H1 (cell line): ENCODE measurements at regions not wholly inside any gene's neighbourhood (a gene's known extent, or its start where the extent isn't known, plus 50 kb on each side); places are given as distances from the start of the nearest gene placed in this dataset.

Experiments
- TF ChIP-seq, protein P1 (sequence below): IDR thresholded peaks from 2 replicates; pipeline ENCODE4 v1.6.1; 2011; ENCODE audit warnings: low read depth, mild to moderate bottlenecking, low read length; ENCODE audit not compliant: insufficient read depth

DNA sequence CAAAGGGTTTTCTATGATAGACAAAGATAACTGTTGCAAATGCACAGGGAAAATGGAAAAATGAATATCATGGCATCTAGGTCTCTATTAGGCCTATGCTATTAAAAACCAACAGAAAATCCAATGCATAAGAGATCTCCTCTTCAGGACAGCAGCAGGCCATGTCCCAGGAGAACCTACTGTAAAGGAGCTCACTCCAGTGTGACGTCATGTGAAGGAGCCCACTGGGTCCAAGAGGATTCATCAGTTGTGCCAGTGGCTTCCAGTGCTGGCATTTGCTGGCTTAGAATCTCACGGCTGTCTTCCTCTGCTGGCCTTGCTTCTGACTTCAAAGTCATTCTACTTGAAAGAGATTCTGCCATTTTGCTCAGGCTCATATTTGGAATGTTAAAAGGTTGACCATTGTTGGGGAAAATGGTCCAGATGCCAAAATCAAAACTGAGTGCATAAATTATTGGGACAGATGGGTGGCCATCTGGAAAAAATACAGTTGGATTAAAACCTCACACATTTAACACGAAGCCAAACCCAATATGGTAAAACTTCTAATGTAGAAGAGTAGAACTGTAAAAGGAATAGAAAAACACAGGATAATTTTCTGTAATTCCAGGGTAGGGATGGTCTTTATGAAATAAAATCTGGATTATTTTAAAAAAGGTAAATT, 75.4 kb upstream of the ARID2 start (continued):
- TF ChIP-seq, protein P1, sequence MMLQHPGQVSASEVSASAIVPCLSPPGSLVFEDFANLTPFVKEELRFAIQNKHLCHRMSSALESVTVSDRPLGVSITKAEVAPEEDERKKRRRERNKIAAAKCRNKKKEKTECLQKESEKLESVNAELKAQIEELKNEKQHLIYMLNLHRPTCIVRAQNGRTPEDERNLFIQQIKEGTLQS: no peak
